ENCODE measurements at regions not wholly inside any gene's neighbourhood (a gene's known extent, or its start where the extent isn't known, plus 50 kb on each side); places are given as distances from the start of the nearest gene placed in this dataset.

DNA sequence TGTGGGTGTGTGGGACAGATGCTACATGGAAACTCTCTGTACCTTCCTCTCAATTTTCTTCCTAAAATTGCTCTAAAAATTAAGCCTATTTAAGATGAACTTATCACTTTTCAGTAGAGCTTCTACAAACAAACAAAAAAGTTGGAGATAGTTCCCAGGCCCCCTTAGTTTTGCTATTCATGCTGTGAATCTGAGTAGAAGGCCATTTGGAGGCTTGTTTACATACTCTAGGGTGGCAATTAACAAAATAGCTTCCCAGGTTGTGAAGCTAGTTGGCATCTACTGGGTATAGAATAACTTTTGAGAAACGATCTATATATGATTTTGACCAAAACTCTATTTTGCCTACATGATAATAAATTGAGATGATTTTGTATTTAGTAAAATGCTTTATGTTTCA lies 541.4 kb upstream of the B3GALT2 start:
- Mint-ChIP-seq H3K27ac (no peak overlapping the region), H3K27me3 (ENCODE audit: insufficient read depth, low read depth) (no peaks in the 10 kb centered on the region), H3K36me3 (no peaks in the 10 kb centered on the region), H3K9me3 (peaks cover 2% of the 10 kb centered on the region), H3K4me3 (no peak overlapping the region), H3K4me1 (no peaks in the 10 kb centered on the region)
- Histone ChIP-seq H3K9me3 (ENCODE audit: low read depth) (no peaks in the 10 kb centered on the region), H4K20me1 (ENCODE audit: low read depth) (no peaks in the 10 kb centered on the region), H3K4me2 (no peak overlapping the region), H3K27me3 (no peaks in the 10 kb centered on the region), H3K4me3 (no peak overlapping the region), H2AFZ (replicated peaks) (no peak overlapping the region), H3K27ac (no peak overlapping the region), H3K9ac (no peak overlapping the region), H3K36me3 (no peaks in the 10 kb centered on the region), H3K79me2 (ENCODE audit: low read depth) (no peaks in the 10 kb centered on the region), H3K4me1 (no peaks in the 10 kb centered on the region), H3F3A (ENCODE audit: low read depth) (no peaks in the 10 kb centered on the region)
- DNase-seq (ENCODE audit: low spot score) = no peak
- TF ChIP-seq EZH2phosphoT487 (IDR thresholded peaks at IDR 0.05) (no peak), EZH2 (IDR thresholded peaks at IDR 0.05) (no peak)
- TF ChIP-seq, protein P1, sequence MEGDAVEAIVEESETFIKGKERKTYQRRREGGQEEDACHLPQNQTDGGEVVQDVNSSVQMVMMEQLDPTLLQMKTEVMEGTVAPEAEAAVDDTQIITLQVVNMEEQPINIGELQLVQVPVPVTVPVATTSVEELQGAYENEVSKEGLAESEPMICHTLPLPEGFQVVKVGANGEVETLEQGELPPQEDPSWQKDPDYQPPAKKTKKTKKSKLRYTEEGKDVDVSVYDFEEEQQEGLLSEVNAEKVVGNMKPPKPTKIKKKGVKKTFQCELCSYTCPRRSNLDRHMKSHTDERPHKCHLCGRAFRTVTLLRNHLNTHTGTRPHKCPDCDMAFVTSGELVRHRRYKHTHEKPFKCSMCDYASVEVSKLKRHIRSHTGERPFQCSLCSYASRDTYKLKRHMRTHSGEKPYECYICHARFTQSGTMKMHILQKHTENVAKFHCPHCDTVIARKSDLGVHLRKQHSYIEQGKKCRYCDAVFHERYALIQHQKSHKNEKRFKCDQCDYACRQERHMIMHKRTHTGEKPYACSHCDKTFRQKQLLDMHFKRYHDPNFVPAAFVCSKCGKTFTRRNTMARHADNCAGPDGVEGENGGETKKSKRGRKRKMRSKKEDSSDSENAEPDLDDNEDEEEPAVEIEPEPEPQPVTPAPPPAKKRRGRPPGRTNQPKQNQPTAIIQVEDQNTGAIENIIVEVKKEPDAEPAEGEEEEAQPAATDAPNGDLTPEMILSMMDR (IDR thresholded peaks at IDR 0.05) = no peak

DNA sequence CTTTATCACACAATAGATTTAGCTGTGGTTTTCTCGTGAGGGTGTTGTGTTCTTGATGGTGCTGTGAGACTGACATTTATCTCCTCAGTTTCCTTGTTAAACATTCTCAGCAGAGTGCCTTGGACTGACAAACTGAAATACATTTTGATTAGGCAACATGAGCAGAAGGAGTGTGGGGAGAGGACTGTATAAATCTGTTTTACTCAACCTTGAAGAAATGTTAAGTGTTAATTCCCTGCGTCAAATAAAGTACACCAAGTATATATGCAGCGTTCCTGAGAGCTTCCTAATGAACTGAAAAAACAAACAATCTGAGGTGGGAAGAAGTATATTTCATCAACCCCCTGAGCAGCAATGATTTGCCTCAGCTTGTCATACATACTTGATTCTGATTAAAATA lies 540.3 kb upstream of the B3GALT2 start:
- TF ChIP-seq EZH2phosphoT487 (IDR thresholded peaks at IDR 0.05) (no peak), EZH2 (IDR thresholded peaks at IDR 0.05) (no peak)
- TF ChIP-seq, protein P1 (IDR thresholded peaks at IDR 0.05) = no peak
- no peak overlapping the region for H3K4me3 ChIP-seq
- no peaks in the 10 kb centered on the region for H3K36me3 ChIP-seq
- no peaks in the 10 kb centered on the region for H3K4me1 ChIP-seq
- H3K27ac ChIP-seq = no peak overlapping the region
- H3K27me3 ChIP-seq = no peaks in the 10 kb centered on the region
- Mint-ChIP-seq H3K36me3 (no peaks in the 10 kb centered on the region), H3K4me3 (no peak overlapping the region), H3K27ac (no peak overlapping the region), H3K9me3 (peaks cover 2% of the 10 kb centered on the region), H3K4me1 (no peaks in the 10 kb centered on the region), H3K27me3 (ENCODE audit: insufficient read depth, low read depth) (no peaks in the 10 kb centered on the region)
- H3K79me2 ChIP-seq (ENCODE audit: low read depth) = no peaks in the 10 kb centered on the region
- no peaks in the 10 kb centered on the region for H3K9me3 ChIP-seq (ENCODE audit: low read depth)
- no peaks in the 10 kb centered on the region for H3F3A ChIP-seq (ENCODE audit: low read depth)
- H4K20me1 ChIP-seq (ENCODE audit: low read depth) = no peaks in the 10 kb centered on the region
- no peak for DNase-seq (ENCODE audit: low spot score)
- no peak overlapping the region for H3K4me2 ChIP-seq
- no peak overlapping the region for H3K9ac ChIP-seq
- no peak overlapping the region for H2AFZ ChIP-seq (replicated peaks)

DNA sequence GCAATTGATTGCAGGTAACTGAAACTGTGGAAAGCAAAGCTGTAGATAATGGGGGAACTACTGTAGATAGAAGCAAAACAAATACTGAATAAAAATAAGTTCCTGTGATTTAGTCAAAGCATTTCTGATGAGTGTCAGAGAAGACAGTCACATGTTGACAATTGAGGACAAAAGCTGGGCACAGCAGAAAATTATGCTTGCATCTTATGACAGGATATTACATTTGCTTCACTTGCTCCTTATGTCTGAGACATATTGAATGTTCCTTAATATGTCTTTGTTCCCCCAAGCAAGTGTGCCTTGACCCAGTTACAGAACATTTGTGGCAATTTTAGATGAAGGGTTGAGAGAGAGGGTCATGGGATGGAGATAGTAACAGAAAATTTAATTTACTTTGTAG lies 526.0 kb upstream of the B3GALT2 start:
- no peaks in the 10 kb centered on the region for H3K4me1 ChIP-seq
- Mint-ChIP-seq H3K4me3 (no peak overlapping the region), H3K9me3 (peaks cover 4% of the 10 kb centered on the region), H3K27me3 (ENCODE audit: insufficient read depth, low read depth) (no peaks in the 10 kb centered on the region), H3K4me1 (no peaks in the 10 kb centered on the region), H3K27ac (no peak overlapping the region), H3K36me3 (peaks cover 2% of the 10 kb centered on the region)
- DNase-seq (ENCODE audit: low spot score) = no peak
- H3K36me3 ChIP-seq = no peaks in the 10 kb centered on the region
- H2AFZ ChIP-seq (replicated peaks) = no peak overlapping the region
- H3K9ac ChIP-seq = no peak overlapping the region
- H3F3A ChIP-seq (ENCODE audit: low read depth) = no peaks in the 10 kb centered on the region
- TF ChIP-seq EZH2phosphoT487 (IDR thresholded peaks at IDR 0.05) (no peak), EZH2 (IDR thresholded peaks at IDR 0.05) (no peak)
- TF ChIP-seq, protein P1 (IDR thresholded peaks at IDR 0.05) = no peak
- no peak overlapping the region for H3K4me2 ChIP-seq
- H3K4me3 ChIP-seq = no peak overlapping the region
- H3K79me2 ChIP-seq (ENCODE audit: low read depth) = no peaks in the 10 kb centered on the region
- H4K20me1 ChIP-seq (ENCODE audit: low read depth) = no peaks in the 10 kb centered on the region
- no peaks in the 10 kb centered on the region for H3K9me3 ChIP-seq (ENCODE audit: low read depth)
- no peak overlapping the region for H3K27ac ChIP-seq
- no peaks in the 10 kb centered on the region for H3K27me3 ChIP-seq

DNA sequence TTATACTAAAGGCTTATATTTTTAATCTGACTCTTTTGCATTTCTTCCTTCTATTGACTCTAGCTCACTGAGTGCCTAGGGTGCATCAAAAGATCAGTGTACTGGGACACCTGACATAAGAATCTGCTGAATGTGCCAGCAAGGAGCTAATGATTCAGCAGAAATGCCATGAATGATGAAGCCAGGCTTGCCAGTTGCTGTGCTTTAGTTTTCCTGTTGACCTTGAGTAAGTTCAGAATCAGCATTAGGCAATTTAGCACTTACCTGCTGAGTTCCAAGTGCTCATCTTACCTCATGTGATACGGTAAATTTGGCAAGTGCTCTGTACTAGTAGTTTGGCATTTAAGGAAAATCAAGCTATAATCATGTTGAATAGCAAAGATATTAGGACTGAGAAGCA lies 523.2 kb upstream of the B3GALT2 start:
- Mint-ChIP-seq H3K4me1 (no peaks in the 10 kb centered on the region), H3K27ac (no peak overlapping the region), H3K9me3 (no peaks in the 10 kb centered on the region), H3K27me3 (ENCODE audit: insufficient read depth, low read depth) (no peaks in the 10 kb centered on the region), H3K36me3 (no peaks in the 10 kb centered on the region), H3K4me3 (no peak overlapping the region)
- TF ChIP-seq, protein P1 (IDR thresholded peaks at IDR 0.05) = no peak
- TF ChIP-seq EZH2phosphoT487 (IDR thresholded peaks at IDR 0.05) (no peak), EZH2 (IDR thresholded peaks at IDR 0.05) (no peak)
- H3K27ac ChIP-seq = no peak overlapping the region
- no peaks in the 10 kb centered on the region for H3F3A ChIP-seq (ENCODE audit: low read depth)
- no peaks in the 10 kb centered on the region for H4K20me1 ChIP-seq (ENCODE audit: low read depth)
- H3K79me2 ChIP-seq (ENCODE audit: low read depth) = no peaks in the 10 kb centered on the region
- no peaks in the 10 kb centered on the region for H3K27me3 ChIP-seq
- H3K4me2 ChIP-seq = no peak overlapping the region
- no peaks in the 10 kb centered on the region for H3K9me3 ChIP-seq (ENCODE audit: low read depth)
- H3K4me1 ChIP-seq = no peaks in the 10 kb centered on the region
- no peaks in the 10 kb centered on the region for H3K36me3 ChIP-seq
- no peak overlapping the region for H3K9ac ChIP-seq
- no peak for DNase-seq (ENCODE audit: low spot score)
- H2AFZ ChIP-seq (replicated peaks) = no peak overlapping the region
- no peak overlapping the region for H3K4me3 ChIP-seq

All from neural progenitor cell (in vitro differentiated cells).